H1 (cell line): ENCODE measurements at regions not wholly inside any gene's neighbourhood (a gene's known extent, or its start where the extent isn't known, plus 50 kb on each side); places are given as distances from the start of the nearest gene placed in this dataset.

Source experiments
- CTCF ChIA-PET: fragments of 300-600 bp; sonication (Branson Sonifier 250); formaldehyde crosslinking; loops from one replicate; lab custom pipeline; 2021; ENCODE audit not compliant: partially characterized antibody; lab: Charles Lee
- POLR2A ChIA-PET: fragments of 300-600 bp; sonication (Branson Sonifier 250); formaldehyde crosslinking; loops from one replicate; lab custom pipeline; 2021; ENCODE audit warnings: inconsistent platforms; ENCODE audit not compliant: partially characterized antibody; lab: Charles Lee
- DNase-seq, 2 experiments: peaks; one replicate each; pipeline versions ENCODE4 v3.0.0 to v3.0.0-alpha.2; 2010 to 2022; ENCODE audit warnings: low spot score in 2 of 2, low read depth in 1 of 2, mixed read lengths in 1 of 2
- FAIRE-seq: peaks from 2 replicates; lab custom pipeline; 2011; peaks lifted over from hg19 to GRCh38; lab: Jason Lieb, UNC
- H2AFZ ChIP-seq: 2 replicates; pipeline ENCODE4 v1.8.1; 2012; ENCODE audit warnings: low read length, inconsistent platforms
- H2AK5ac ChIP-seq: 2 replicates; pipeline ENCODE4 v1.6.1; 2013; ENCODE audit warnings: low read depth, low read length
- H2BK120ac ChIP-seq: replicated peaks from 2 replicates; pipeline ENCODE3; 2013; ENCODE audit warnings: low read depth, low read length, inconsistent platforms
- H2BK12ac ChIP-seq: 2 replicates; pipeline ENCODE4 v1.6.1; 2013; ENCODE audit warnings: low read depth, low read length
- H2BK15ac ChIP-seq: 2 replicates; pipeline ENCODE4 v1.6.1; 2013; ENCODE audit warnings: low read length
- H2BK20ac ChIP-seq: 2 replicates; pipeline ENCODE4 v1.6.1; 2013; ENCODE audit warnings: low read length
- H2BK5ac ChIP-seq: 2 replicates; pipeline ENCODE4 v1.6.1; 2013; ENCODE audit warnings: low read depth, low read length
- H3K14ac ChIP-seq: 2 replicates; pipeline ENCODE4 v1.6.1; 2013; ENCODE audit warnings: inconsistent platforms; ENCODE audit not compliant: insufficient read length
- H3K18ac ChIP-seq: 2 replicates; pipeline ENCODE4 v1.6.1; 2013; ENCODE audit warnings: low read length; ENCODE audit errors: extremely low read depth
- H3K23ac ChIP-seq: 2 replicates; pipeline ENCODE4 v1.6.1; 2013; ENCODE audit warnings: inconsistent platforms; ENCODE audit not compliant: insufficient read length
- H3K23me2 ChIP-seq: 2 replicates; pipeline ENCODE4 v1.6.1; 2013; ENCODE audit warnings: low read depth, low read length
- H3K27ac ChIP-seq: 2 replicates; pipeline ENCODE4 v1.6.1; 2011; ENCODE audit warnings: low read depth, low read length, inconsistent platforms
- H3K27me3 ChIP-seq, 4 experiments: replicated peaks in 1 of 4; 1 replicate in 1 of 4; 2 replicates in 3 of 4; pipeline versions ENCODE4 v1.6.1 to v1.8.1; 2011 to 2013; ENCODE audit warnings: low read length in 3 of 4, mild to moderate bottlenecking in 3 of 4, inconsistent platforms in 2 of 4, mixed read lengths in 2 of 4, moderate library complexity in 1 of 4; ENCODE audit not compliant: control insufficient read depth in 3 of 4, insufficient read depth in 3 of 4; ENCODE audit errors: extremely low read depth in 1 of 4
- H3K36me3 ChIP-seq, 4 experiments: 2 replicates each; pipeline versions ENCODE4 v1.6.1 to v1.8.1; 2011 to 2013; ENCODE audit warnings: mild to moderate bottlenecking in 4 of 4, low read length in 3 of 4, moderate library complexity in 2 of 4, control low read depth in 1 of 4, inconsistent platforms in 1 of 4; ENCODE audit not compliant: insufficient read depth in 4 of 4, control insufficient read depth in 2 of 4
- H3K4ac ChIP-seq: replicated peaks from 2 replicates; pipeline ENCODE3; 2013; ENCODE audit warnings: low read length, low read depth, mixed read lengths, inconsistent platforms; ENCODE audit not compliant: insufficient read length
- H3K4me1 ChIP-seq, 4 experiments: replicated peaks in 1 of 4; 1 replicate in 1 of 4; 2 replicates in 3 of 4; pipeline versions ENCODE4 v1.6.1 to v1.8.1; 2011 to 2013; ENCODE audit warnings: low read length in 3 of 4, inconsistent platforms in 2 of 4, mixed read lengths in 1 of 4; ENCODE audit not compliant: insufficient read depth in 4 of 4, control insufficient read depth in 3 of 4
- H3K4me2 ChIP-seq, 2 experiments: 2 replicates each; pipeline versions ENCODE4 v1.6.1 to v1.8.1; 2011 to 2013; ENCODE audit warnings: low read depth in 2 of 2, low read length in 2 of 2, control low read depth in 1 of 2, inconsistent platforms in 1 of 2, mild to moderate bottlenecking in 1 of 2; ENCODE audit not compliant: insufficient read depth in 1 of 2
- H3K4me3 ChIP-seq, 4 experiments: fragments of 200-600, 300-600 bp in 1 of 4; sonication (generic), shearing (Covaris generic), sonication (Bioruptor Twin) in 1 of 4; 2 replicates each; pipeline versions ENCODE4 v1.5.1 to v1.8.1; 2011 to 2016; ENCODE audit warnings: low read length in 4 of 4, low read depth in 3 of 4, control low read depth in 2 of 4, inconsistent platforms in 2 of 4, mild to moderate bottlenecking in 2 of 4, mixed read lengths in 1 of 4, moderate library complexity in 1 of 4; ENCODE audit not compliant: insufficient read depth in 2 of 4; ENCODE audit errors: extremely low read depth in 1 of 4
- H3K56ac ChIP-seq: replicated peaks from 2 replicates; pipeline ENCODE3; 2013; ENCODE audit warnings: low read depth, mild to moderate bottlenecking, mixed read lengths, low read length, inconsistent platforms; ENCODE audit not compliant: insufficient read length
- H3K79me1 ChIP-seq: 2 replicates; pipeline ENCODE4 v1.6.1; 2013; ENCODE audit warnings: low read depth, low read length, control low read depth
- H3K79me2 ChIP-seq, 2 experiments: 2 replicates each; pipeline versions ENCODE4 v1.6.1 to v1.8.1; 2012 to 2013; ENCODE audit warnings: low read length in 2 of 2, mild to moderate bottlenecking in 2 of 2, inconsistent platforms in 1 of 2; ENCODE audit not compliant: insufficient read depth in 2 of 2, control insufficient read depth in 1 of 2
- H3K9ac ChIP-seq, 4 experiments: replicated peaks in 1 of 4; 1 replicate in 1 of 4; 2 replicates in 3 of 4; pipeline versions ENCODE4 v1.6.1 to v1.8.1; 2011 to 2013; ENCODE audit warnings: low read depth in 3 of 4, low read length in 3 of 4, control low read depth in 2 of 4, mild to moderate bottlenecking in 2 of 4, moderate library complexity in 2 of 4, inconsistent platforms in 1 of 4; ENCODE audit errors: extremely low read depth in 1 of 4
- H3K9me3 ChIP-seq, 2 experiments: 2 replicates each; pipeline versions ENCODE4 v1.6.1 to v1.8.1; 2012 to 2013; ENCODE audit warnings: mild to moderate bottlenecking in 2 of 2, moderate library complexity in 2 of 2, control low read depth in 1 of 2, inconsistent platforms in 1 of 2, low read depth in 1 of 2, low read length in 1 of 2, mixed read lengths in 1 of 2; ENCODE audit not compliant: insufficient read depth in 2 of 2
- H4K20me1 ChIP-seq, 2 experiments: replicated peaks in 1 of 2; 2 replicates each; pipeline versions ENCODE3 to v1.8.1; 2011 to 2013; ENCODE audit warnings: inconsistent platforms in 2 of 2, low read length in 2 of 2, mild to moderate bottlenecking in 1 of 2; ENCODE audit not compliant: insufficient read depth in 2 of 2, control insufficient read depth in 1 of 2
- H4K5ac ChIP-seq: 2 replicates; pipeline ENCODE4 v1.6.1; 2013; ENCODE audit warnings: low read length, low read depth, mixed read lengths, inconsistent platforms; ENCODE audit not compliant: insufficient read length
- H4K8ac ChIP-seq: 2 replicates; pipeline ENCODE4 v1.8.0; 2013; ENCODE audit warnings: mild to moderate bottlenecking, moderate library complexity, low read length, inconsistent platforms; ENCODE audit not compliant: insufficient read depth; ENCODE audit errors: extremely low read depth
- H4K91ac ChIP-seq: replicated peaks from 2 replicates; pipeline ENCODE3; 2013; ENCODE audit warnings: low read length, mixed read lengths, inconsistent platforms; ENCODE audit not compliant: insufficient read length
- BACH1 ChIP-seq: IDR thresholded peaks from 2 replicates; pipeline ENCODE4 v1.6.1; 2012; ENCODE audit warnings: low read length, improper control_type of control experiment
- CBX5 ChIP-seq: fragments of 300-800, 300-1000 bp; sonication (generic); IDR thresholded peaks from 2 replicates; pipeline ENCODE4 v1.7.1; 2016; ENCODE audit warnings: antibody characterized with exemption, low read length, low read depth
- CREB1 ChIP-seq: IDR thresholded peaks from 2 replicates; pipeline ENCODE4 v1.6.1; 2012; ENCODE audit warnings: inconsistent platforms
- EP300 ChIP-seq, 2 experiments: IDR thresholded peaks; 1 replicate in 1 of 2; 2 replicates in 1 of 2; pipeline ENCODE4 v1.6.1; 2011 to 2012; ENCODE audit warnings: low read depth in 2 of 2, low read length in 2 of 2, mild to moderate bottlenecking in 2 of 2, borderline replicate concordance in 1 of 2, inconsistent platforms in 1 of 2, moderate library complexity in 1 of 2
- GTF2F1 ChIP-seq: IDR thresholded peaks from 2 replicates; pipeline ENCODE4 v1.6.1; 2012; ENCODE audit warnings: low read depth, low read length, improper control_type of control experiment, borderline replicate concordance
- JUND ChIP-seq: IDR thresholded peaks from 2 replicates; pipeline ENCODE4 v1.6.1; 2011; ENCODE audit warnings: mild to moderate bottlenecking, improper control_type of control experiment, low read length
- KDM1A ChIP-seq: fragments of 200-600, 300-600 bp; sonication (generic); IDR thresholded peaks from 2 replicates; pipeline ENCODE4 v1.7.1; 2016; ENCODE audit warnings: mild to moderate bottlenecking, low read length, borderline replicate concordance
- RAD21 ChIP-seq, 2 experiments: IDR thresholded peaks in 1 of 2; conservative IDR thresholded peaks in 1 of 2; 2 replicates each; pipeline ENCODE4 v1.6.1; 2011; ENCODE audit warnings: low read depth in 2 of 2, low read length in 2 of 2, improper control_type of control experiment in 1 of 2, inconsistent platforms in 1 of 2, mild to moderate bottlenecking in 1 of 2, moderate library complexity in 1 of 2
- RBBP5 ChIP-seq: IDR thresholded peaks from 2 replicates; pipeline ENCODE4 v1.7.1; 2012; ENCODE audit warnings: low read depth, mild to moderate bottlenecking, inconsistent platforms, low read length, moderate library complexity, borderline replicate concordance
- SIRT6 ChIP-seq: IDR thresholded peaks from one replicate; pipeline ENCODE4 v1.7.1; 2012; ENCODE audit warnings: low read length, inconsistent platforms
- SP4 ChIP-seq: IDR thresholded peaks from 2 replicates; pipeline ENCODE4 v1.6.1; 2012; ENCODE audit warnings: low read length, inconsistent platforms
- SRF ChIP-seq: IDR thresholded peaks from 2 replicates; pipeline ENCODE4 v1.6.1; 2011; ENCODE audit warnings: mild to moderate bottlenecking, low read depth, low read length, moderate library complexity
- USF2 ChIP-seq: IDR thresholded peaks from 2 replicates; pipeline ENCODE4 v1.6.1; 2011; ENCODE audit warnings: low read length, improper control_type of control experiment

- no peak for TF ChIP-seq EP300 (IDR thresholded peaks at IDR 0.05; ENCODE audit: borderline replicate concordance in 1 of 2, low read depth in 2 of 2, low read length in 2 of 2)
Measured at GRCh38 chr2:198242093-198242492, 437.7 kb downstream of the PLCL1 start (continued).

DNA sequence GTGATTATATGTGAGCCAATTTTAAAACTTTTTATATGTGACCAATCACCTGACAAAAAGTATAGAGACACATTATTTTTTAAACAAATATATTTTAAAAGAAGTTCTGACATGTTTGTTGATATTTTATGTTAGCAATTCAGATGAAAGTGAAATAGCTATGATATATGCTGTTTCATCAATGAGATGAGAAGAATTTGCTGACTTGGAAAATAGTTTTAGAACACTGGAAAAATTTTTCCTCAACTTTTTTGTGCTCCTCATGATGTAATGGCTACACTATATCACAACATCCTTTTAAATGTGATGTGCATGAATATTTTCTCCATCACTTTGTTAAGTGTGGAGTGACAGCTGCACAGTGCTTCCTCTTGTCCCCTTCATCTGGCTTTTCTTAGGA, 434.0 kb downstream of the PLCL1 start:
- Histone ChIP-seq H3K23me2 (no peaks in the 10 kb centered on the region), H3K27ac (no peak overlapping the region), H4K8ac (no peak overlapping the region), H3K4me2 (no peak overlapping the region), H2BK15ac (no peak overlapping the region), H2BK120ac (no peak overlapping the region), H2BK20ac (no peak overlapping the region), H3K36me3 (no peaks in the 10 kb centered on the region), H2AFZ (no peak overlapping the region), H2AK5ac (no peak overlapping the region), H3K9ac (no peak overlapping the region), H3K23ac (no peak overlapping the region), H3K4me3 (no peak overlapping the region), H3K56ac (no peak overlapping the region), H4K20me1 (no peaks in the 10 kb centered on the region), H4K5ac (no peak overlapping the region), H3K79me2 (no peaks in the 10 kb centered on the region), H2BK12ac (no peak overlapping the region), H3K4me1 (no peaks in the 10 kb centered on the region), H3K4ac (no peak overlapping the region), H3K79me1 (no peaks in the 10 kb centered on the region), H2BK5ac (no peak overlapping the region), H3K9me3 (no peaks in the 10 kb centered on the region), H3K18ac (no peak overlapping the region), H3K14ac (no peak overlapping the region), H4K91ac (no peak overlapping the region), H3K27me3 (no peaks in the 10 kb centered on the region)
- no peak for FAIRE-seq
- DNase-seq: no peak
- ChIA-PET CTCF (interaction anchor here (1.4 to 2.1 kb wide), 2 partner anchors 102 to 110 kb away, joined by 3 to 5 read pairs; no protein-coding TSS in a partner anchor), POLR2A (no interaction called here)
- TF ChIP-seq SRF (no peak), CREB1 (no peak), JUND (no peak), GTF2F1 (no peak), SIRT6 (no peak), SP4 (no peak), BACH1 (no peak), KDM1A (no peak), USF2 (no peak), RAD21 (IDR thresholded peaks at IDR 0.05 in 1 of 2, conservative IDR thresholded peaks at IDR 0.05 in 1 of 2; ENCODE audit: low read depth in 2 of 2, low read length in 2 of 2) (no peak), RBBP5 (no peak), CBX5 (no peak)
